BLaER1 treated with 17β-estradiol and CSF1 and Interleukin-3, amounts not matched to agents 10 nM and 100 nM (cell line): ENCODE measurements at regions not wholly inside any gene's neighbourhood (a gene's known extent, or its start where the extent isn't known, plus 50 kb on each side); places are given as distances from the start of the nearest gene placed in this dataset.

Experiments used
- H3K27ac ChIP-seq, 11 experiments: shearing (Covaris generic); formaldehyde crosslinking; 2 replicates each; pipeline ENCODE4 v1.8.1; 2022
- H3K27me3 ChIP-seq, 11 experiments: shearing (Covaris generic); formaldehyde crosslinking; 2 replicates each; pipeline ENCODE4 v1.8.1; 2022
- H3K36me3 ChIP-seq, 11 experiments: shearing (Covaris generic); formaldehyde crosslinking; 2 replicates each; pipeline ENCODE4 v1.8.1; 2022
- H3K4me1 ChIP-seq, 10 experiments: shearing (Covaris generic); formaldehyde crosslinking; 2 replicates each; pipeline ENCODE4 v1.8.1; 2022
- H3K4me2 ChIP-seq, 11 experiments: shearing (Covaris generic); formaldehyde crosslinking; 2 replicates each; pipeline ENCODE4 v1.8.1; 2022
- H3K4me3 ChIP-seq, 10 experiments: shearing (Covaris generic); formaldehyde crosslinking; 2 replicates each; pipeline ENCODE4 v1.8.1; 2022
- H3K9ac ChIP-seq, 11 experiments: shearing (Covaris generic); formaldehyde crosslinking; 2 replicates each; pipeline ENCODE4 v1.8.1; 2022
- H3K9me3 ChIP-seq, 11 experiments: shearing (Covaris generic); formaldehyde crosslinking; replicated peaks in 1 of 11; 2 replicates each; pipeline ENCODE4 v1.8.1; 2022
- H4K20me1 ChIP-seq, 11 experiments: shearing (Covaris generic); formaldehyde crosslinking; 2 replicates each; pipeline ENCODE4 v1.8.1; 2022
- Cebpa-rat ChIP-seq, 11 experiments: shearing (Covaris generic); IDR thresholded peaks; 2 replicates each; pipeline ENCODE4 v1.8.1; 2022

DNA sequence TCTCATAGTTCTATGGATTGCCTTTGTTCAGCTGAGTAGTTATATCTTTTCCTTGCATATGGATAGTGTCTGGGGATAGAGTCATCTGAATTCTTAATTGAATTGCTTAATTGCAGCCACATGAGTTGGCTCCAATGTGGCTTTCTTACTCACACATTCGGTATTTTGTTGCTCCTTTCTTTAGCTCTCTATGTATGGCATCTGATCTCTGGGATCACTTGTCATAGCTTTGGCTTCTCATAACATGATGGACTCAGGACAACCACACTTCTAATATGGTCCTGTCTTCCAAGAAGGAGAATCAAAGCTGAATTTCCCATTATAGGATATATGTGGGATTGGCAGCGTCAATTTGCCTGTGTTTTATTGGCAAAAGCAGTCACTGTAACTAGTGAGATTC, 716.2 kb downstream of the NCAM2 start:
- Histone ChIP-seq H3K36me3 (no peaks in the 10 kb centered on the region), H3K9ac (no peak overlapping the region), H3K4me3 (no peak overlapping the region), H3K27ac (no peak overlapping the region), H3K9me3 (no peaks in the 10 kb centered on the region), H3K4me1 (no peaks in the 10 kb centered on the region), H4K20me1 (no peaks in the 10 kb centered on the region), H3K4me2 (no peak overlapping the region), H3K27me3 (no peaks in the 10 kb centered on the region)
- TF ChIP-seq Cebpa-rat (IDR thresholded peaks at IDR 0.05) = no peak

- Histone ChIP-seq H3K9ac (no peak overlapping the region), H3K9me3 (no peaks in the 10 kb centered on the region), H3K27ac (no peak overlapping the region), H3K4me2 (no peak overlapping the region), H3K27me3 (no peaks in the 10 kb centered on the region), H3K4me3 (no peak overlapping the region), H4K20me1 (no peaks in the 10 kb centered on the region), H3K36me3 (no peaks in the 10 kb centered on the region), H3K4me1 (no peaks in the 10 kb centered on the region)
- TF ChIP-seq Cebpa-rat (IDR thresholded peaks at IDR 0.05) = no peak
These were observed 717.2 kb downstream of the NCAM2 start for GRCh38 chr21:21715266-21715969.

GRCh38 chr21:21722731-21723130, 724.5 kb downstream of the NCAM2 start:
- H3K4me3 ChIP-seq = no peak overlapping the region
- no peaks in the 10 kb centered on the region for H3K36me3 ChIP-seq
- no peak overlapping the region for H3K4me2 ChIP-seq
- no peak overlapping the region for H3K27ac ChIP-seq
- H3K27me3 ChIP-seq = no peaks in the 10 kb centered on the region
- no peaks in the 10 kb centered on the region for H3K4me1 ChIP-seq
- peaks cover 0 to 4% (median 0%) of the 10 kb centered on the region in 11 experiments; a peak in 2 of 22 replicates for H3K9me3 ChIP-seq
- no peaks in the 10 kb centered on the region for H4K20me1 ChIP-seq
- no peak overlapping the region for H3K9ac ChIP-seq
- TF ChIP-seq Cebpa-rat (IDR thresholded peaks at IDR 0.05) = no peak

DNA sequence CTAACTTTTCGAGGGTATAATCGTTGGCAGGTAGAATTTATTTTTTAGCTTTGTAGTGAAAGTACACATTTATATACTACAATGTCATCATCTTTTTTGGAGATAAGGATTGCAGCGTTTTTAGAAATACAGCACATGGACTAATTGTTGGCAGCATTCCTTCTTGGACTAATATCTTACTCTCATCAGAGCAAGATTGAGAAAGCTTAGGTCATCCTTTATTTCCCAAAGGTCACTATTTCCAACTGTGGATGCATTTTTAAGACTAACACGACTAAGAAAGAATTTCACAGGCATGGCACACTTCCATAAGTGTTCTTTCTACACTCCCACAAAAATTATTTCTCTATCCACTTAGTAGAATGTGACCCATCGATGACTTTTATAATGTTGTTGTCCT, 732.3 kb downstream of the NCAM2 start:
- Histone ChIP-seq H3K27ac (no peak overlapping the region), H4K20me1 (no peaks in the 10 kb centered on the region), H3K9ac (no peak overlapping the region), H3K27me3 (no peaks in the 10 kb centered on the region), H3K36me3 (no peaks in the 10 kb centered on the region), H3K4me1 (no peaks in the 10 kb centered on the region), H3K4me2 (no peak overlapping the region), H3K4me3 (no peak overlapping the region), H3K9me3 (no peaks in the 10 kb centered on the region)
- no peak for TF ChIP-seq Cebpa-rat (IDR thresholded peaks at IDR 0.05)

GRCh38 chr21:21731626-21732025, 733.4 kb downstream of the NCAM2 start:
- no peak for TF ChIP-seq Cebpa-rat (IDR thresholded peaks at IDR 0.05)
- H3K9me3 ChIP-seq = no peaks in the 10 kb centered on the region
- no peaks in the 10 kb centered on the region for H3K4me1 ChIP-seq
- H3K27ac ChIP-seq = no peak overlapping the region
- H3K9ac ChIP-seq = no peak overlapping the region
- H3K4me2 ChIP-seq = no peak overlapping the region
- H3K36me3 ChIP-seq = no peaks in the 10 kb centered on the region
- H3K4me3 ChIP-seq = no peak overlapping the region
- no peaks in the 10 kb centered on the region for H4K20me1 ChIP-seq
- no peaks in the 10 kb centered on the region for H3K27me3 ChIP-seq

DNA sequence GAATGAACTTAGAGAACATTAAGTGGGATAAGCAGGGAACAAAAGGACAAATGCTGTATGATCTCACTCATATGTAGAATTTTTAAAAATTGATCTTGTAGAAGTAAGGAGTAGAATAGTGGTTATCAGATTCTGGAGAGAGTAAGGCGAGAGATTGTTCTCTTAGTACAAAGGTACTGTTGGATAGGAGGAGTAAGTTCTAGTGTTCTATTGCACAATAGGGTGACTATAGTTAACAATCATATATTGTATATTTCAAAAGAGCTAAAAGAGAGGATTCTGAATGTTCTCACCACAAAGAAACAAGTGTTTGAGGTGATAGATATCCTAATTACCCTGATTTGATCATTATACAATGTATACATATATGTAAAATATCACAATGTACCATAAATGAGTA, 735.9 kb downstream of the NCAM2 start:
- no peaks in the 10 kb centered on the region for H3K9me3 ChIP-seq
- no peak overlapping the region for H3K4me3 ChIP-seq
- H3K27me3 ChIP-seq = no peaks in the 10 kb centered on the region
- no peak overlapping the region for H3K9ac ChIP-seq
- H3K36me3 ChIP-seq = no peaks in the 10 kb centered on the region
- no peak overlapping the region for H3K27ac ChIP-seq
- H3K4me1 ChIP-seq = no peaks in the 10 kb centered on the region
- TF ChIP-seq Cebpa-rat (IDR thresholded peaks at IDR 0.05) = 0 out of 22 replicates have a peak, but pooled peaks of 1 of the 11 experiments have one; percentile 12
- H3K4me2 ChIP-seq = no peak overlapping the region
- no peaks in the 10 kb centered on the region for H4K20me1 ChIP-seq

DNA sequence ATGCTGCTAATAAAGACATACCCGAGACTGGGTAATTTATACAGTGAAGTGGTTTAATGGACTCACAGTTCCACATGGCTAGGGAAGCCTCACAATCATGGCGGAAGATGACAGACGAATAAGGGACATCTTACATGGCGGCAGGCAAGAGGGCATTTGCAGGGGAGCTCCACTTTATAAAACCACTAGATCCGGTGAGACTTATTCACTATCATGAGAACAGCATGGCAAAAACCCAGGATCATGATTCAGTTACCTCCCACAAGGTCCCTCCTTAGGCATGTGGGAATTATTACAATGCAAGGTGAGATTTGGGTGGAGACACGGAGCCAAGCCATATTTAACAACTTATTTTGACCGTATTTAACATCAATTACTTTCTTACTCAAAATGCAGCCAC, 739.0 kb downstream of the NCAM2 start:
- Histone ChIP-seq H3K27me3 (no peaks in the 10 kb centered on the region), H3K36me3 (no peaks in the 10 kb centered on the region), H3K9me3 (no peaks in the 10 kb centered on the region), H3K4me3 (no peak overlapping the region), H3K4me2 (no peak overlapping the region), H3K27ac (no peak overlapping the region), H3K4me1 (no peaks in the 10 kb centered on the region), H3K9ac (no peak overlapping the region), H4K20me1 (no peaks in the 10 kb centered on the region)
- TF ChIP-seq Cebpa-rat (IDR thresholded peaks at IDR 0.05) = no peak

DNA sequence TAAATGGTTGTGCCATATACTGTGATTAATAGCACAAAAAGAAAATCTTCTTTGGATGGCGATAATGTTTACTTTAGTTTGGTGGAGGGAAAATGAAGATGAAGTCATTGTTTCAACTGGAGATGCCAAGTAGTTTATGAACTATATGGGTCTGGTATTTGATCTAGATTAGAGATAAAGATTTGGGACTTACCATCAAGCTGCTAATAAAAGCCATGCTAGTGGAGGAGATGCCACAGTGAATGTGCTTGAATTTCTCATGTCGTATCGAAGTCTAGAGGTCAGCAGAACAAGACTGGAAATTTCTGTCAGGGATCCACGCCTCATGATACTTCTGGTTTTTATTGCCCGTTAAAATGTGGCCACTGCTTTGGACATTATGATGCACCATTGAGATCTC, 742.0 kb downstream of the NCAM2 start:
- Histone ChIP-seq H4K20me1 (no peaks in the 10 kb centered on the region), H3K27me3 (no peaks in the 10 kb centered on the region), H3K9me3 (peaks cover 0 to under 1% (median 0%) of the 10 kb centered on the region in 11 experiments; a peak in 1 of 22 replicates), H3K27ac (no peak overlapping the region), H3K4me2 (no peak overlapping the region), H3K4me1 (peaks cover 0 to 7% (median 0%) of the 10 kb centered on the region in 10 experiments; a peak in 2 of 20 replicates), H3K9ac (no peak overlapping the region), H3K4me3 (no peak overlapping the region), H3K36me3 (no peaks in the 10 kb centered on the region)
- no peak for TF ChIP-seq Cebpa-rat (IDR thresholded peaks at IDR 0.05)

GRCh38 chr21:21750124-21750825, 752.1 kb downstream of the NCAM2 start:
- Histone ChIP-seq H3K4me3 (no peak overlapping the region), H3K27me3 (no peaks in the 10 kb centered on the region), H3K4me1 (no peaks in the 10 kb centered on the region), H4K20me1 (no peaks in the 10 kb centered on the region), H3K9me3 (peaks cover 0 to 24% (median 18%) of the 10 kb centered on the region in 11 experiments; a peak in 15 of 22 replicates), H3K27ac (no peak overlapping the region), H3K36me3 (no peaks in the 10 kb centered on the region), H3K9ac (no peak overlapping the region), H3K4me2 (no peak overlapping the region)
- TF ChIP-seq Cebpa-rat (IDR thresholded peaks at IDR 0.05) = no peak

DNA sequence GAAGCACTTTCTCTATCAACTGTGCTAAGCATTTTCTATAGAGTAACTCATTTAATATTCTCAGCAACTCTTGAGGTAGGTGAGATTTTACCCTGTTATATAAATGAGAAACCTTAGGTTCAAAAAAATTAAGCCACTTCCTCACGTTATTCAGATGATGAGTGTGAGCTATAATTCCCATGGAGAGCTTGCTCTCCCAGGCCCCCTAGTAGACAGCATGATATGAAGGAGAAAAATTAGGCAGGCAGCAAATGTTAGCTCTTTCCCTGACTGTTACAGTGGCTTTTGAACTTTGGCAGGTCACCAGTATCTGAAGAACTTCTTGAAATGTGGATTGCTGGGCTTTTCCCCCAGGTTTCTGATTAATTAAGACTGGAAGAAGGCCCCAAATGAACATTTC, 753.1 kb downstream of the NCAM2 start:
- no peak overlapping the region for H3K4me2 ChIP-seq
- no peak overlapping the region for H3K9ac ChIP-seq
- H3K27me3 ChIP-seq = no peaks in the 10 kb centered on the region
- H3K4me3 ChIP-seq = no peak overlapping the region
- H3K27ac ChIP-seq = no peak overlapping the region
- no peaks in the 10 kb centered on the region for H4K20me1 ChIP-seq
- no peaks in the 10 kb centered on the region for H3K4me1 ChIP-seq
- H3K36me3 ChIP-seq = no peaks in the 10 kb centered on the region
- H3K9me3 ChIP-seq = peaks cover 0 to 15% (median 11%) of the 10 kb centered on the region in 11 experiments; a peak in 15 of 22 replicates
- TF ChIP-seq Cebpa-rat (IDR thresholded peaks at IDR 0.05) = no peak
